Mucosa of rectum (tissue), 2 donors: ENCODE measurements at regions not wholly inside any gene's neighbourhood (a gene's known extent, or its start where the extent isn't known, plus 50 kb on each side); places are given as distances from the start of the nearest gene placed in this dataset.
"Not testable (repeated sequence)": the region's sequence is repeated elsewhere in the genome, so short reads cannot be mapped to it uniquely, and the experiment has no call there.

ENCODE experiments used
- H3K27ac ChIP-seq, 2 donors: one replicate each; pipeline ENCODE4 v1.7.0; 2013; ENCODE audit warnings: inconsistent platforms in 2 of 2, low read depth in 2 of 2, low read length in 2 of 2
- H3K27me3 ChIP-seq, 2 donors: one replicate each; pipeline ENCODE4 v1.7.0; 2013; ENCODE audit warnings: low read length in 2 of 2; ENCODE audit not compliant: control insufficient read depth in 2 of 2, insufficient read depth in 2 of 2
- H3K36me3 ChIP-seq, 2 donors: one replicate each; pipeline ENCODE4 v1.7.0; 2013; ENCODE audit warnings: low read length in 2 of 2; ENCODE audit not compliant: control insufficient read depth in 2 of 2, insufficient read depth in 2 of 2
- H3K4me1 ChIP-seq, 2 donors: one replicate each; pipeline ENCODE4 v1.7.0; 2013; ENCODE audit warnings: low read length in 2 of 2, mild to moderate bottlenecking in 1 of 2; ENCODE audit not compliant: control insufficient read depth in 2 of 2, insufficient read depth in 2 of 2
- H3K4me3 ChIP-seq, 2 donors: one replicate each; pipeline ENCODE4 v1.7.0; 2013; ENCODE audit warnings: low read length in 2 of 2
- H3K9ac ChIP-seq, 2 donors: one replicate each; pipeline ENCODE4 v1.7.0; 2013; ENCODE audit warnings: low read length in 2 of 2, low read depth in 1 of 2, mild to moderate bottlenecking in 1 of 2
- H3K9me3 ChIP-seq, 2 donors: one replicate each; pipeline ENCODE4 v1.7.0; 2013; ENCODE audit warnings: low read length in 2 of 2; ENCODE audit not compliant: control insufficient read depth in 2 of 2
- donor health status: healthy.
- donor health status: Normal muscosa, but diverticular disease.

DNA sequence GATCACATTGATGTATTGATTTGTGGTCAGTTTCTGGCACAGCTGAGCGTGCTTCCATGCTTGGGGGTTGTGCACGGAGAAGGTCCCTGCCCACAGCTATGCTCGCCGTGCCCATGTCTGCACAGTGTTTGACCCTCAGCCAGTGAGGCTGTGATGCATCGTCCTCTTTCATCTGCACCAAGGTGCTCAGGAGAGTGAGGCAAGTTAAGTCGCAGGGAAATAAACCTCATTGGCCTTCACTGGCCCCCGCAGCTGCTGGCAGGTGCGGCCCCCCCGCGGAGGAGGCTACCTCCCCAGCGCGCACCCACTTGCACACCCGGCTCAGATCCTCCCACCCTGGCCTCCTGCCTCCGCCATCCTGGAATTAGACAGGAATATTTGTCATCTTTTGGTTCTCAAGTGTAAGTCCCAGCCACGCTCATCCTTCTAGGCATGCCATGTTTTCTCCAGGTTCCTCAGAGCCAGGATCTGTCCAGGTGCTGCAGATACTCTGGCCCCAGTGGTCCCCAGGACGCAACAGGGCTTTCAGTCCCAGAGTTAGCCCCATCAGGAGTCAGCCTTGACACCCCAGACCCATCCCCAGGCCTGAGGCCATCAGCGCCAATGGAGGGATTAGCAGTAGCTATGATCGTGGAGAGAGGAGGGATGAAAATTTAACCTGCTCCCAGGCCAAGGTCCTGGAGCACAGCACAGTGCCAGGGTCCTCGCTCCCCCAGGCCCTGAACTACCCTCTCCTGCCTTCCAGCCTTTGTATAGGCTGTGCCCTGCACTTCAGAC lies 93.7 kb downstream of the OAT start:
- peaks cover 0 to 2% of the 10 kb centered on the region in 2 donors for H3K27me3 ChIP-seq
- H3K27ac ChIP-seq, result no peak overlapping the region
- no peak overlapping the region for H3K9ac ChIP-seq
- no peaks in the 10 kb centered on the region for H3K36me3 ChIP-seq
- H3K4me1 ChIP-seq, result no peaks in the 10 kb centered on the region
- H3K4me3 ChIP-seq, result no peak overlapping the region
- H3K9me3 ChIP-seq, result no peaks in the 10 kb centered on the region

DNA sequence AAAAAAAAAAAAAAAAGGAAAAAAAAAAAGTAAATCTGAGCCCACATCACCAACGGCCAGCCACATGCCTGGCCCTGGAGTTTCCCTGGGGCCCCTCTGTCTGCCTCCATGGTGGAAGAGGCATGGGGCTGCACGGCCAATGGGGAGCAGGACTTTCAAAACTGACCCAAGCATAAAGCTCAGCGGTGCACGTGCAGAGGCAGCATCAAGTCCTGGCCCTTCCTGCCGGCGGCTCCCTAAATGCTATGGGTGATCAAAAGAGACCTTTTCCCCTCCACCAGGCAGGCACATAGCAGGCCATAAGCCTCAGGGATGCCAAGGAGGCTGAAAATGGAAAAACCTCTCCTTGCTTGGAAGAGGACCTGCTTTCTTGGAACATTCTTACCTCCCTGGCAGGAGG lies 94.3 kb downstream of the OAT start:
- H3K36me3 ChIP-seq, result no peaks in the 10 kb centered on the region
- no peak overlapping the region for H3K27ac ChIP-seq
- no peaks in the 10 kb centered on the region for H3K4me1 ChIP-seq
- no peaks in the 10 kb centered on the region for H3K9me3 ChIP-seq
- no peak overlapping the region for H3K9ac ChIP-seq
- no peak overlapping the region for H3K4me3 ChIP-seq
- peaks cover 0 to 2% of the 10 kb centered on the region in 2 donors for H3K27me3 ChIP-seq

DNA sequence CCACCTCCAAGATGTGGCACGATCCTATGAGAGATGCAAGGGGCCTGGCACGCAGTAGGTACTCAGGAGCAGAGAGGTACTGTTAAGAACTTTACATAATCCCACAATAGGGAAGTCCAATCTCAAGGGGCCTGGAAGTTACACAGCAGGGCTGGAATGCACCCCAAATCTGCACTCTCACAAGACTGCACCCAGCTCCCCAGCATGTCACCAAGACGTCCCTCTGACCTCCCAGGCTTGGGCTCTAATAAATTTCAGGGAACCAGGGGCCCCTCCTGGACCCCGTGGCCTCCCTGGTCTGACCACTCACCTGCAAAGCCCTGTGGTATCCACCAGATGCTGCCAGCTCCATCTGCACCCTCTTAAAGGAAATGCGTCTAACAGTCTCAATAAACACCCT lies 94.9 kb downstream of the OAT start:
- Histone ChIP-seq H3K4me3 (no peak overlapping the region), H3K27me3 (peaks cover 0 to 2% of the 10 kb centered on the region in 2 donors), H3K4me1 (no peaks in the 10 kb centered on the region), H3K27ac (no peak overlapping the region), H3K36me3 (no peaks in the 10 kb centered on the region), H3K9me3 (no peaks in the 10 kb centered on the region), H3K9ac (no peak overlapping the region)

DNA sequence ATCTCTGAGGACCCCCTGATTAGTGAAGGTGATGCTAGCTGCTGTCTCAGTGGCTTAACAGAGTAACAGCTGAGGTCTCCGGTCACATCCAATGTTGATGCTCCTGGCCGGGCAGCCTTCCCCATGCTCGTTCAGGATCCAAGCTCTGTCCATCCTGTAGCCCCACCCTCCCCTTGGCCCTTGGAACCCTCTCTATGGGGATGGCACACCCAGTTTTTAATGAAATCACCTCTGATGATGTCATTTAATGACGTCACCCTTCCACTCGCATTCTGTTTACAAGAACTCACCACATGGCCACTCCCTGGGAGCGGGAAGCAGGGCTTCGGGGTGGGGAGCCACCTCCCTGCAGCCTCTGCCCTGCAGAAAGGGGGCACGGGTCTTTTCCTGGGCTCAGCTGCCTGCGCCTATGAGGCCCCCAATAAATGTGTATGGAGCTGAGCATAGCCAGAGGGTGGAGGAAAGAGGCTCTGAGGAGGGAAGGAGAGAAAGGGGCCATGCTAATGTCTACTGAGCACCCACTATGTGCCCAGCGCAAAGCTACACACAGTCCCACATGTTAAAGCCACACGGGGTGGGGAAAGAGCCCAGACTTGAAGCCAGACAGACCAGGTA lies 95.5 kb downstream of the OAT start:
- Histone ChIP-seq H3K27ac (no peak overlapping the region), H3K9me3 (no peaks in the 10 kb centered on the region), H3K4me1 (no peaks in the 10 kb centered on the region)

DNA sequence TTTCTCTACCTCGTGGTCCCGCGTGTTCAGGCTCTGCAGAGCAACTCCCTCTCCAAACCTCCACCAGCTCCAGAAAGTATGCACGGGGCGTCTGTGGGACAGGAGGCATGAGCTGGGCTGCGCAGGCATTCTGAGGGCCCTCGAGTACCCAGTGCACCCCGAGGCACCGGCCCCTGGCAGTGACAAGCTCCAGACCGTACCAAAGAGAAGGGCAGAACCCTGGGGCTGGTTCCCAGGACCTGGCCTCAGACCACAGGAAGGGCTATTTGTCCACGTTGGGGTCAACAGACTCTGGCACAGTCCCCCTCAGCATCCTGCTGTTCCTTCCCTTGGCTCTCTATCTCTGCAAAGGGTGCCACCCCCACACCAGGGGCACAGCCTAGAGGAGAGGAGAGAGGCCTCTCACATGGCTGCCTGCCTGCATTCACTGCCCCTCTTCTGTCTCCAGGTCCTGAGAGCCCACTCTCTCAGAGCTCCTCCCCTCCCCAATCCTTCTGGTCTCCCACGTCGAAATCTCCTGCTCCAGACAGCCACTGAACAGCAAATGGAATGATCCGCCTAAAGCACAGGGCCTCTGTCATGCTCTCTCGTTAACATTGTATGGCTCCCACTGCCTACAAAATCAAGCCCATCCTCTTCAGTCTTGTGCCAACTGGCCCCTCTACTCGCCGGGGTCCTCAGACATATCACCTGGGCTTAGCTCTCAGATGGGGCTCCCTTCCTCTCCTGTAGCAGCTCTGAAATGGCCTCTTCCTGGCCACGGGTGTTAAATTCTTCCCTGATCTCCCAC lies 96.3 kb downstream of the OAT start:
- Histone ChIP-seq H3K27ac (no peak overlapping the region), H3K4me3 (no peak overlapping the region), H3K9me3 (no peaks in the 10 kb centered on the region), H3K4me1 (no peaks in the 10 kb centered on the region), H3K36me3 (no peaks in the 10 kb centered on the region), H3K27me3 (peaks cover 0 to 2% of the 10 kb centered on the region in 2 donors), H3K9ac (no peak overlapping the region)

More for the DNA sequence above, 95.5 kb downstream of the OAT start:
- H3K4me3 ChIP-seq, result no peak overlapping the region
- H3K27me3 ChIP-seq, result peaks cover 0 to 2% of the 10 kb centered on the region in 2 donors
- no peaks in the 10 kb centered on the region for H3K36me3 ChIP-seq
- H3K9ac ChIP-seq, result no peak overlapping the region

DNA sequence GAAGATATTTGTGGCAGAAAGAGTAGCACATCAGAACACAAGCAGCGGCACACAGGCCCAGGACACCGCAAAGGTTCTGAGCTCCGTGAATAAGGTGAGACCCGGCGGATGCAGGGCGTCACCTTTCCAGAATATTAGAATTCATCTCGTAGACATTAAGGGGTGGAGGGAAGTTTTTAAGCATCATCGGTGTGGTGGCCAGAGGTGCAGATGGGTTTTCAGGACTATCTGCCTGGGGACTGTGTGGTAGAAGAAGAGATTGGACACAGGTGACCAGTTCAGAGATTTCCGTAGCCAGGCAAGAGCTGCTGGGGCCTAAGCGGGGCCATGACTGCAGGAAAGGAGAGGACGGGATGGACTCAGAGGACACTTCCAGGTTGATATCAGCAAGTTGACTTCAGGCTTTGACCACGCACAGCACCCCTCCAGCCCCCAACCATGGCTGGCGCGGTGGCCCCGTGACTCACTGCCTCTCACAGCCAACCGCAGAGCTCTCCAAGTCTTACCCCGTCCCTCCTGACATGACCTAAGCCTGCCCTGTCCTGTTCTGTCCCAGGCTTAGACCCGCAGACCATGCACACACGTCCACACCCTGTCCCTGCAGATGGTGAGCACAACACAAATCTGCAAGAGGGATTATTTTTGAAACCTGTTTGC lies 97.2 kb downstream of the OAT start:
- no peak overlapping the region for H3K27ac ChIP-seq
- no peaks in the 10 kb centered on the region for H3K9me3 ChIP-seq
- no peaks in the 10 kb centered on the region for H3K36me3 ChIP-seq

DNA sequence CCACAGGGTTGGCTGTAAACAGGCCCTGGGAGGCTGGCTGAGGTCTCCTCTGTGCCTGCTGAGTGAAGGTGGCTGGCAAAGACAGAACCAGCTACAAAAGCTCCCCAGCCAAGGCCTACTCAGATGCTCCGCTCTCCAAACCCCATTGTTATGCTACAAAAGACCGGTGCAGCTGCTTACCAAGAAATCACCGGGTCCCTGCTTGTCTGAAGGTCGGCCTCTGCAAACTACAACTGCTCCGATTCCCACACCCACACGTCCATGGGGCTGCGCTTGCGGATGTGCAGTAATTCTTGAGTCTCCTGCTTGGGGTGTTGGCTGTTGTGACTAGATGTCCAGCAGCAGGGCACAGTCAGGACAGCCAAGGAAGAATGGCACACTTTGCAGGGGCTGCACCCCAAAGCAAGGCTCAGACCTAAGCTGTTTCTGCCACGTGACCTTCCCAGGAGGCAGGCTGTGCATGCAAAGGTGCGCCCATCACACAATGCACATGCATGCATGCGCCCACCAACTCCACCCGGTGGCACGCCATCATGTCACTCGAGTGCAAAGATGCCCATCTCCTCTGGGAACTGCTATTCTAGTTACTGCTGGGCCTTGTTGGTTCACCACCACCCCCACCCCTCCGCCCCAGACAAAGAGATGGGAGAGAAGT lies 97.8 kb downstream of the OAT start:
- Histone ChIP-seq H3K9me3 (no peaks in the 10 kb centered on the region), H3K36me3 (no peaks in the 10 kb centered on the region), H3K9ac (no peak overlapping the region), H3K27ac (no peak overlapping the region), H3K4me3 (no peak overlapping the region), H3K27me3 (peaks cover 0 to 2% of the 10 kb centered on the region in 2 donors), H3K4me1 (no peaks in the 10 kb centered on the region)

More for the DNA sequence above, 97.2 kb downstream of the OAT start:
- Histone ChIP-seq H3K4me1 (no peaks in the 10 kb centered on the region), H3K4me3 (no peak overlapping the region), H3K9ac (no peak overlapping the region), H3K27me3 (peaks cover 0 to 2% of the 10 kb centered on the region in 2 donors)

DNA sequence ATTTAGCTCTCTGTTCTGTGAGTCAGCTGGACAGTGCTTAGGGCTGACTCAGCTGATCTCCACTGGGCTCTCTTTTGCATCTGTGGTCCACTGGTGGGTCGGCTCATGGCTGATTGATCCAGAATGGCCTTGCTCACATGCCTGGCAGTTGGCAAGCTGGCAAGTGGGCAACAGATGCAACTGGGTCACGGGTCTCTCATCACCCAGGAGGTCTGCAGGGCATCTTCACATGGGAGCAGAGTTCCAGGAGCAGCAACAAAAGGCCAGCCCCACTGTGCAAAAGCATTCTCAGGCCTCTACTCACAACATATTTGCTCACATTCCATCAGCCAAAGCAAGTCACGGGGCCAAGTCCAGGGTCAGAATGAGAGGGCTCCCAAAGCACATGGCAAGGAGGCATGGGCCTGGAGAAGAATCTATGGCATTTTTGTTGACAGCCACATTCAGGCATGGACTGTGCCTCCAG lies 98.8 kb downstream of the OAT start:
- H3K4me1 ChIP-seq, result no peaks in the 10 kb centered on the region
- no peak overlapping the region for H3K4me3 ChIP-seq
- peaks cover 0 to 2% of the 10 kb centered on the region in 2 donors for H3K27me3 ChIP-seq
- H3K27ac ChIP-seq, result no peak overlapping the region
- H3K36me3 ChIP-seq, result no peaks in the 10 kb centered on the region
- H3K9me3 ChIP-seq, result no peaks in the 10 kb centered on the region
- no peak overlapping the region for H3K9ac ChIP-seq

DNA sequence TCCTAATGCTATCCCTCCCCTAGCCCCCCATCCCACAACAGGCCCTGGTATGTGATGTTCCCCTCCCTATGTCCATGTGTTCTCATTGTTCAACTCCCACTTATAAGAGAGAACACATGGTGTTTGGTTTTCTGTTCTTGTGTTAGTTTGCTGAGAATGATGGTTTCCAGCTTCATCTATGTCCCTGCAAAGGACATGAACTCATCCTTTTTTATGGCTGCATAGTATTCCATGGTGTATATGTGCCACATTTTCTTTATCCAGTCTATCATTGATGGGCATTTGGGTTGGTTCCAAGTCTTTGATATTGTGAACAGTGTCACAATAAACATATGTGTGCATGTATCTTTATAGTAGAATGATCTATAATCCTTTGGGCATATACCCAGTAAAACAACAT lies 99.2 kb downstream of the OAT start:
- H3K9ac ChIP-seq, H3K27me3 ChIP-seq, H3K4me3 ChIP-seq, H3K36me3 ChIP-seq, H3K27ac ChIP-seq, H3K9me3 ChIP-seq, H3K4me1 ChIP-seq: not testable (repeated sequence)
